Ishikawa (cell line): ENCODE measurements at regions not wholly inside any gene's neighbourhood (a gene's known extent, or its start where the extent isn't known, plus 50 kb on each side); places are given as distances from the start of the nearest gene placed in this dataset.

Source experiments
- CEBPB ChIP-seq: IDR thresholded peaks from 2 replicates; pipeline ENCODE4 v1.6.1; 2012
- CREB1 ChIP-seq: IDR thresholded peaks from 2 replicates; pipeline ENCODE4 v1.6.1; 2012; ENCODE audit warnings: low read depth
- EGR1 ChIP-seq: IDR thresholded peaks from 2 replicates; pipeline ENCODE4 v1.6.1; 2012
- EP300 ChIP-seq: IDR thresholded peaks from 2 replicates; pipeline ENCODE4 v1.6.1; 2012; ENCODE audit warnings: borderline replicate concordance
- FOXM1 ChIP-seq: IDR thresholded peaks from 2 replicates; pipeline ENCODE4 v1.6.1; 2012; ENCODE audit warnings: low read depth, borderline replicate concordance
- NFIC ChIP-seq: IDR thresholded peaks from 2 replicates; pipeline ENCODE4 v1.6.1; 2012
- RAD21 ChIP-seq: IDR thresholded peaks from 2 replicates; pipeline ENCODE4 v1.6.1; 2012; ENCODE audit warnings: low read depth
- REST ChIP-seq: IDR thresholded peaks from 2 replicates; pipeline ENCODE4 v1.6.1; 2012; ENCODE audit warnings: low read depth, mild to moderate bottlenecking
- TAF1 ChIP-seq: IDR thresholded peaks from 2 replicates; pipeline ENCODE4 v1.6.1; 2012; ENCODE audit warnings: low read depth, mild to moderate bottlenecking
- TCF12 ChIP-seq: IDR thresholded peaks from 2 replicates; pipeline ENCODE4 v1.6.1; 2012; ENCODE audit warnings: low read depth
- TEAD4 ChIP-seq: IDR thresholded peaks from 2 replicates; pipeline ENCODE4 v1.6.1; 2012
- USF1 ChIP-seq: IDR thresholded peaks from 2 replicates; pipeline ENCODE4 v1.6.1; 2012
- YY1 ChIP-seq: IDR thresholded peaks from 2 replicates; pipeline ENCODE4 v1.6.1; 2012; ENCODE audit warnings: low read depth
- ZBTB7A ChIP-seq: IDR thresholded peaks from 2 replicates; pipeline ENCODE4 v1.6.1; 2012; ENCODE audit warnings: low read depth
- TF ChIP-seq, protein P1 (sequence below): IDR thresholded peaks from 2 replicates; pipeline ENCODE4 v1.6.1; 2012

DNA sequence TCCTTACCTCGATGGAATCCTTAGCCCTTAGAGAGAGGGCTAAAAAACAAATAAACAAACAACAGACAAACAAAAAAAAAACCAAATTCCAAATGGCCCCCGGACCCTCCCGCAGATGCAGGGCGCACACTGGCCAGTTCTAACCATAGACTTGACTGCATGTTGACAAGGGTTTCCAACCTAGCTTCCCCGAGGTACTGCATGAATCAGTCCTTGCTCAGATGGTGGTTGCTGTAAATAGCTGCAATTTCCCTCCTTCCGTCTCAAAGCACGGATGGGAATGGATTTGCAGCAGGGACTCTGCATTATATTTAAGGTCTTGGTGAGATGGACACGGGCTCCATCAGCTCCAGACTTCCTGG lies 162.8 kb downstream of the CD47 start:
- TF ChIP-seq YY1 (no peak), TEAD4 (no peak), FOXM1 (no peak), EGR1 (no peak), TCF12 (no peak), USF1 (no peak), REST (no peak), NFIC (no peak), CREB1 (no peak), RAD21 (no peak), ZBTB7A (no peak), TAF1 (no peak), EP300 (no peak), CEBPB (no peak)
- TF ChIP-seq, protein P1, sequence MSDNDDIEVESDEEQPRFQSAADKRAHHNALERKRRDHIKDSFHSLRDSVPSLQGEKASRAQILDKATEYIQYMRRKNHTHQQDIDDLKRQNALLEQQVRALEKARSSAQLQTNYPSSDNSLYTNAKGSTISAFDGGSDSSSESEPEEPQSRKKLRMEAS = no peak

DNA sequence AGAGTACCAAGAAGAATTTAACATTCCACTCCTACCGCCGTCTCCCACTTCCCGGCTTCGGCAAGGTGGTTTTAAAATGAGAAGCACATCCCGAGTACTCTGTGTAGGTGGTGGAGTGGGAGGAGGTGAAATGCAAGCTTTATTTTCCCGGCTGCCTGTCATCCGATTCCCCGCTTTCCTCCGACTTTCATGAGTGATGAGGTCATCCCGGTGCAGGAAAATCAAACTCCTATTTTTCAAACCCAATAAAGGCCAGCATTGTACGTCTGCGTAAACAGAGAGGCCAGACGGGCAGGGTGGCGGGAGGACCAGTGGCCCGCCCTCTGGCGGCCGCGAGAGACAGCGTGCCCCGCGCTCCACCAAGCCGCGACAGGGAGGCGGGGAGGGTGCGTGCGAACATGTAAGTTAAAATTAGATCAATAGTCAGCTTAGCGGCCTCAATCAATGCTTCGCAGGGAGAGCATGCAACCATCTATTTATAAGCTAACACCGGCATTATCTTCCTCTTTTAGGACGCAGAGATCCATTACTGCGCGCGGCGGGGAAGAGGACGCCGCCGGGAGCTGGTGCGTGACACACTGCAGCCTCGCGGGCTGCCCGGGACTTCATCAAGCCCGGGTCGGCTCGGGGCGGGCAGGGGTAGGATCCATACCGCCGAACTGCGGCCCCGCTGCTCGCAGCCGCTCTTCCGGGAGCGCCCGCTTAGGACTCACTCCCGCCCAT lies 163.3 kb downstream of the CD47 start:
- no peak for TF ChIP-seq TAF1
- TF ChIP-seq RAD21 = peak; percentile 75
- no peak for TF ChIP-seq NFIC
- peak; percentile 33; the same call in 1 of the 2 replicates for TF ChIP-seq EP300
- TF ChIP-seq TCF12 = peak; percentile 57; the same call in 1 of the 2 replicates
- no peak for TF ChIP-seq EGR1
- no peak for TF ChIP-seq FOXM1
- no peak for TF ChIP-seq REST
- TF ChIP-seq YY1 = no peak
- TF ChIP-seq USF1 = no peak
- no peak for TF ChIP-seq TEAD4
- TF ChIP-seq CREB1 = no peak
- TF ChIP-seq, protein P1 = peak; percentile 82
- TF ChIP-seq CEBPB = no peak
- no peak for TF ChIP-seq ZBTB7A

GRCh38 chr3:107925851-107926250 lies 165.0 kb downstream of the CD47 start:
- TF ChIP-seq RAD21 (no peak), TEAD4 (no peak), CEBPB (no peak), CREB1 (no peak)

GRCh38 chr3:107921038-107921437 lies 169.8 kb downstream of the CD47 start:
- TF ChIP-seq FOXM1 (no peak), CEBPB (no peak), EP300 (no peak), ZBTB7A (no peak), REST (no peak), YY1 (no peak), EGR1 (no peak), TEAD4 (no peak), TAF1 (no peak), CREB1 (no peak), RAD21 (no peak), USF1 (no peak), NFIC (no peak)
- TF ChIP-seq, protein P1 = no peak
